OCI-LY1 (cell line): ENCODE measurements at regions not wholly inside any gene's neighbourhood (a gene's known extent, or its start where the extent isn't known, plus 50 kb on each side); places are given as distances from the start of the nearest gene placed in this dataset.

ENCODE experiments used
- H2AFZ ChIP-seq: fragments of 200-600 bp; sonication (generic), shearing (Covaris generic); 2 replicates; pipeline ENCODE4 v1.6.0; 2014; ENCODE audit warnings: antibody characterized with exemption, mild to moderate bottlenecking, low read length
- H3F3A ChIP-seq: fragments of 200-600 bp; sonication (generic), shearing (Covaris generic); 2 replicates; pipeline ENCODE4 v1.6.0; 2014; ENCODE audit warnings: mild to moderate bottlenecking, antibody characterized with exemption, low read length, moderate library complexity; ENCODE audit not compliant: insufficient read depth
- H3K27ac ChIP-seq: fragments of 200-600 bp; sonication (generic); 2 replicates; pipeline ENCODE4 v1.5.1; 2014; ENCODE audit warnings: low read length, mixed run types, mild to moderate bottlenecking, low read depth; ENCODE audit not compliant: poor library complexity, severe bottlenecking
- H3K27me3 ChIP-seq: fragments of 200-600 bp; sonication (generic); 2 replicates; pipeline ENCODE4 v1.6.0; 2014; ENCODE audit warnings: antibody characterized with exemption, mild to moderate bottlenecking, low read length, moderate library complexity; ENCODE audit not compliant: insufficient read depth
- H3K36me3 ChIP-seq: fragments of 200-600 bp; sonication (generic); 2 replicates; pipeline ENCODE4 v1.6.1; 2014; ENCODE audit warnings: mild to moderate bottlenecking, antibody characterized with exemption, low read length, moderate library complexity, mixed read lengths; ENCODE audit not compliant: insufficient read depth
- H3K4me1 ChIP-seq: fragments of 200-600 bp; sonication (generic); 2 replicates; pipeline ENCODE4 v1.5.1; 2014; ENCODE audit warnings: mild to moderate bottlenecking, low read length, moderate library complexity; ENCODE audit not compliant: insufficient read depth, severe bottlenecking
- H3K4me2 ChIP-seq: fragments of 200-600 bp; sonication (generic), shearing (Covaris generic); 2 replicates; pipeline ENCODE4 v1.6.1; 2014; ENCODE audit warnings: low read length
- H3K4me3 ChIP-seq: fragments of 200-600 bp; sonication (generic); 2 replicates; pipeline ENCODE4 v1.5.1; 2014; ENCODE audit warnings: low read length, low read depth, mild to moderate bottlenecking, mixed read lengths; ENCODE audit not compliant: poor library complexity, severe bottlenecking
- H3K79me2 ChIP-seq: fragments of 200-600 bp; shearing (Covaris generic); 2 replicates; pipeline ENCODE4 v1.6.1; 2016; ENCODE audit warnings: mixed run types, low read length, mixed read lengths; ENCODE audit not compliant: insufficient read depth
- H3K9ac ChIP-seq: fragments of 200-600 bp; sonication (generic), shearing (Covaris generic); 2 replicates; pipeline ENCODE4 v1.6.1; 2014; ENCODE audit warnings: mild to moderate bottlenecking, low read length, mixed read lengths
- H3K9me2 ChIP-seq: fragments of 200-600 bp; sonication (generic), shearing (Covaris generic); 2 replicates; pipeline ENCODE4 v1.6.1; 2014; ENCODE audit warnings: low read depth, mild to moderate bottlenecking, low read length, mixed read lengths
- H3K9me3 ChIP-seq: fragments of 200-600 bp; shearing (Covaris generic); 2 replicates; pipeline ENCODE4 v1.6.1; 2014; ENCODE audit warnings: low read length, mixed read lengths
- H4K20me1 ChIP-seq: fragments of 200-600 bp; sonication (generic), shearing (Covaris generic); 2 replicates; pipeline ENCODE4 v1.6.0; 2016; ENCODE audit warnings: mild to moderate bottlenecking, low read length; ENCODE audit not compliant: insufficient read depth
- EZH2 ChIP-seq: fragments of 200-600 bp; sonication (generic), shearing (Covaris generic); IDR thresholded peaks from 2 replicates; pipeline ENCODE4 v1.8.0; 2017; ENCODE audit warnings: borderline replicate concordance, mixed run types, mild to moderate bottlenecking, antibody characterized with exemption, low read length, moderate library complexity, mixed read lengths
- TF ChIP-seq, protein P1 (sequence below): fragments of 200-600 bp; sonication (generic), shearing (Covaris generic); IDR thresholded peaks from 2 replicates; pipeline ENCODE4 v1.5.1; 2017; ENCODE audit warnings: mild to moderate bottlenecking, antibody characterized with exemption, low read length, moderate library complexity, mixed read lengths

GRCh38 chr7:41472427-41473125 is 230.3 kb downstream of the INHBA start:
- Histone ChIP-seq H3K27me3 (peaks cover 7% of the 10 kb centered on the region; the same call in 1 of the 2 replicates), H4K20me1 (no peaks in the 10 kb centered on the region), H3K79me2 (no peaks in the 10 kb centered on the region), H3K36me3 (no peaks in the 10 kb centered on the region), H3K9ac (no peak overlapping the region), H3K4me2 (no peak overlapping the region), H3K27ac (no peak overlapping the region), H2AFZ (no peak overlapping the region), H3F3A (no peaks in the 10 kb centered on the region), H3K9me3 (no peaks in the 10 kb centered on the region), H3K9me2 (no peaks in the 10 kb centered on the region), H3K4me1 (no peaks in the 10 kb centered on the region), H3K4me3 (no peak overlapping the region)
- TF ChIP-seq, protein P1, sequence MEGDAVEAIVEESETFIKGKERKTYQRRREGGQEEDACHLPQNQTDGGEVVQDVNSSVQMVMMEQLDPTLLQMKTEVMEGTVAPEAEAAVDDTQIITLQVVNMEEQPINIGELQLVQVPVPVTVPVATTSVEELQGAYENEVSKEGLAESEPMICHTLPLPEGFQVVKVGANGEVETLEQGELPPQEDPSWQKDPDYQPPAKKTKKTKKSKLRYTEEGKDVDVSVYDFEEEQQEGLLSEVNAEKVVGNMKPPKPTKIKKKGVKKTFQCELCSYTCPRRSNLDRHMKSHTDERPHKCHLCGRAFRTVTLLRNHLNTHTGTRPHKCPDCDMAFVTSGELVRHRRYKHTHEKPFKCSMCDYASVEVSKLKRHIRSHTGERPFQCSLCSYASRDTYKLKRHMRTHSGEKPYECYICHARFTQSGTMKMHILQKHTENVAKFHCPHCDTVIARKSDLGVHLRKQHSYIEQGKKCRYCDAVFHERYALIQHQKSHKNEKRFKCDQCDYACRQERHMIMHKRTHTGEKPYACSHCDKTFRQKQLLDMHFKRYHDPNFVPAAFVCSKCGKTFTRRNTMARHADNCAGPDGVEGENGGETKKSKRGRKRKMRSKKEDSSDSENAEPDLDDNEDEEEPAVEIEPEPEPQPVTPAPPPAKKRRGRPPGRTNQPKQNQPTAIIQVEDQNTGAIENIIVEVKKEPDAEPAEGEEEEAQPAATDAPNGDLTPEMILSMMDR = no peak
- TF ChIP-seq EZH2 = no peak

DNA sequence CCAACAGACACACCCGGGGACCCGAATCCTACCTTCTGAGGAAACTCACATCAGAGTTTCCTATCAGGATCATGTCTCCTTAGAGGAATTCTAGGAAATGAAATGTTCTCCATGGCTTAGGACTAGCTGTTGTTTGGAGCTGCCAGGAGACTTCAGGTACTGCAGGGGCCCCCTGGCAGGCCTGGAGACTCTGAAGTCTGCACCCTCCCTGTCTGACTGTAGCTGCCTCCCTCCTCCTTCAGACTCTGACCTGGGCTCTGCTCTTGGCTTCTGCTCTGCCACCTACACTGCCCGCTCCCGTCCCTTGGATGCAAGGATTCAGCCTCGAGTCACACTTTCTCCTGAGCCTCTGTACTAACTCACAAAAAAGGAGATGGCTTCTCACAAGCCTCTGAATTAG is 232.8 kb downstream of the INHBA start:
- no peak overlapping the region for H3K9ac ChIP-seq
- no peaks in the 10 kb centered on the region for H3K79me2 ChIP-seq
- no peaks in the 10 kb centered on the region for H3K36me3 ChIP-seq
- no peak overlapping the region for H3K4me3 ChIP-seq
- H3K27ac ChIP-seq = no peak overlapping the region
- H3K4me1 ChIP-seq = no peaks in the 10 kb centered on the region
- TF ChIP-seq, protein P1 = no peak
- no peak for TF ChIP-seq EZH2
- H3K9me2 ChIP-seq = no peaks in the 10 kb centered on the region
- H3F3A ChIP-seq = no peaks in the 10 kb centered on the region
- no peak overlapping the region for H2AFZ ChIP-seq
- H3K9me3 ChIP-seq = no peaks in the 10 kb centered on the region
- H3K4me2 ChIP-seq = no peak overlapping the region
- no peaks in the 10 kb centered on the region for H4K20me1 ChIP-seq
- peaks cover 7% of the 10 kb centered on the region; the same call in 1 of the 2 replicates for H3K27me3 ChIP-seq

DNA sequence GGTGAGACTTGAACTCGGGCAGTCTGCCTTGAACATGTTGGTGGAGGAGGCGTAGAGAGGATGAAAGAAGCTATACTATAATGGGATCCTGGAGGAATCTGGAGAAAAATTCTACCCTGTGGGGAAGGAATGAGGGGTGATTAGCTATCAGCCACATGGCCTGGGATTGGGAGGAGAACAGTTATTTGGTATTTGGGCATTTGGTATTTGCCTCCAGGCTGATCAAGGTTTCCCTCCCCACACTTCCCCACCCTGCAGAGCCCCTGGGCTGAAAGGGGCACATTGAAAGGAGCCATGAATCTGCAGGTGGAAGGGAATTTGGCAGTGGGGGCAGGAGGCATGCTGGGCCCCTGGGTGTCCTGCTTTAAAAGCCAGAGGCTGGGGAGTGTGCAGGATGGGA is 235.3 kb downstream of the INHBA start:
- Histone ChIP-seq H3K27me3 (peaks cover 7% of the 10 kb centered on the region; the same call in 1 of the 2 replicates), H3K9me2 (no peaks in the 10 kb centered on the region), H3K4me3 (no peak overlapping the region), H3K9me3 (no peaks in the 10 kb centered on the region), H3F3A (no peaks in the 10 kb centered on the region), H2AFZ (no peak overlapping the region), H3K4me2 (no peak overlapping the region), H3K27ac (no peak overlapping the region), H3K9ac (no peak overlapping the region), H3K36me3 (no peaks in the 10 kb centered on the region), H3K79me2 (no peaks in the 10 kb centered on the region), H3K4me1 (no peaks in the 10 kb centered on the region), H4K20me1 (no peaks in the 10 kb centered on the region)
- TF ChIP-seq, protein P1 = no peak
- TF ChIP-seq EZH2 = no peak
